GM21825 (cell line): ENCODE measurements at regions not wholly inside any gene's neighbourhood (a gene's known extent, or its start where the extent isn't known, plus 50 kb on each side); places are given as distances from the start of the nearest gene placed in this dataset.
A peak's percentile ranks its signal among the peaks of the same experiment; 100 is the strongest.

Source experiments
- ATAC-seq: cut with Tn5 transposase; IDR thresholded peaks from one replicate; pipeline ENCODE4 v1.9.1; 2021; ENCODE audit warnings: mild to moderate bottlenecking, moderate library complexity; ENCODE audit not compliant: unreplicated experiment

- ATAC-seq = no peak
Measured at GRCh38 chr1:217373761-217374701, 256.9 kb downstream of the GPATCH2 start.

GRCh38 chr1:217372049-217372970 is 258.6 kb downstream of the GPATCH2 start:
- ATAC-seq = no peak

DNA sequence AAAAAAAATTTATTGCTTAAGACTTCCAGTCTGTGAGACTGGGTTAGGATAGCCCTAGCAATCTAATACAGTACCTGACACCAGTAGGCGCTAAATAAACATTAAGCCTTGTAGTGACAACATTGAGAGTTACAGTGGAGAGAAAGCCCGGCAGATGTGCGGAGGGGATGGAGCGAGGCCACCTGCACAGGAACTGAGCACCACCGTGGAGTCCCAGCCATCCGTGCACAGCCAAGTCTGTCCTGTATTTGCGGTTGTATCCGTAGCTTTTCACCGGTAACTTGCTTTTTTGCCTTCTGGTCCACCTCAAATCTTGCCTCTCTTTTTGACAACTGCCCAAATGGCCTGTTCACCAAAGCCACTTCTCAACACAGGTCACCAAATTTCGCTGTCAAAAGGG is 260.1 kb downstream of the GPATCH2 start:
- no peak for ATAC-seq

DNA sequence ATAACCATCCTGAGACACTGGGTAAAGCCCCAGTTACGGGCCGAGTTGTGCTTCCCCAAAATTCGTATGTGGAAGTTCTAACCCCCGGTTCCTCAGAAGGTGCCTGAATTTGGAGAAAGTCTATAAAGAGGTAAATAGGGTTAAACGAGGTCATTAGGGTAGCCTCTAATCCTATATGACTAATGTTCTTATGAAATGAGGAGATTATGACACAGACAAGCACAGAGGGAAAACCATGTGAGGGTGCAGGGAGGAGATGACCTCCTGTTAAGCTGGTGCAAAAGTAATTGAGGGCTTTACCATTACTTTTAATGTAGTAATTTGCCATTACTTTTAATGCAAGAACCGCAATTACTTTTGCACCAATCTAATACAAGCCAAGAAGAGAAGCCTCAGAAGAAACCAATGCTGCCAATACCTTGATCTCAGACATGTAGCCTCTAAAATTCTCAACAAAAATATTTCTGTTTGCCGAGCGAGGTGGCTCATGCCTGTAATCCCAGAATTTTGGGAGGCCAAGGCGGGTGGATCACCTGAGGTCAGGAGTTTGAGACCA is 260.8 kb downstream of the GPATCH2 start:
- ATAC-seq = no peak

GRCh38 chr1:217369271-217369981 is 261.5 kb downstream of the GPATCH2 start:
- peak; percentile 95 for ATAC-seq

DNA sequence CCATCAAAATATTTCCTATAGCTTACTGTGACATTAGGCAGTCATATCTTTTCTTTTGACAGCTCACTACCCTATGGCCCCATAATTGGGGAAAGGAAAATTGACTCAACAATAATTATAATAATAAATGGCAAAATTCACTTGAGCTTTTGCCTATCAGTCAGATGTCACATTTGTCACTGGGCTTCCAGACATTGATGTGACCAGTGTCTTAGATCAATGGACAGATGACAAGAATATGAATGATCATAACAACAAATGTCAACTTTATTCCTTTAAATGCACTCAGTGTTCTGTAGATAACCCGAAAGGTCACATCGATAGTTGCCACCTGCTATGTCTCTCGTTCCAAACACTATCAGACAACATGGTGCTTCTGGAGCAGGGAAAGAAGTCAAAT is 266.7 kb downstream of the GPATCH2 start:
- no peak for ATAC-seq

- no peak for ATAC-seq
Measured at GRCh38 chr1:217363319-217363718, 267.6 kb downstream of the GPATCH2 start.

DNA sequence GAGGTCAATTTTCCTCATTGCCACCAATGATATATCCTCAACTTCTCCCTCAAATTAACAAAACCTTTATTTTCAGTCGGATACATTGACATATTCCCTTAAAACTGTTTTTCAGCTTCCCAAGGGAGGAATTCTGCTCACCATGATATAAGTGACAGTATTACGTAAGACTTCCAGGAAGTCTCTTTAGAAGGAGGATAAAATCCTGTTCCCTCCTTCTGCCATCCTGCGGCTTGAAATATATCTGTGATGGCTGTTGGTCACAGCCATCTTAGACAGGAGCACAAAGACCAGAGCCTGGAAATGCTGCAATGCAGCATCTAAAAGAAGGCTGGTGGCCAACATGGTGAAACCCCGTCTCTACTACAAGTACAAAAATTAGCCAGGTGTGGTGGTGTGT is 270.4 kb downstream of the GPATCH2 start:
- ATAC-seq = no peak

- ATAC-seq = no peak
Measured at GRCh38 chr1:217354895-217355294, 276.0 kb downstream of the GPATCH2 start.

DNA sequence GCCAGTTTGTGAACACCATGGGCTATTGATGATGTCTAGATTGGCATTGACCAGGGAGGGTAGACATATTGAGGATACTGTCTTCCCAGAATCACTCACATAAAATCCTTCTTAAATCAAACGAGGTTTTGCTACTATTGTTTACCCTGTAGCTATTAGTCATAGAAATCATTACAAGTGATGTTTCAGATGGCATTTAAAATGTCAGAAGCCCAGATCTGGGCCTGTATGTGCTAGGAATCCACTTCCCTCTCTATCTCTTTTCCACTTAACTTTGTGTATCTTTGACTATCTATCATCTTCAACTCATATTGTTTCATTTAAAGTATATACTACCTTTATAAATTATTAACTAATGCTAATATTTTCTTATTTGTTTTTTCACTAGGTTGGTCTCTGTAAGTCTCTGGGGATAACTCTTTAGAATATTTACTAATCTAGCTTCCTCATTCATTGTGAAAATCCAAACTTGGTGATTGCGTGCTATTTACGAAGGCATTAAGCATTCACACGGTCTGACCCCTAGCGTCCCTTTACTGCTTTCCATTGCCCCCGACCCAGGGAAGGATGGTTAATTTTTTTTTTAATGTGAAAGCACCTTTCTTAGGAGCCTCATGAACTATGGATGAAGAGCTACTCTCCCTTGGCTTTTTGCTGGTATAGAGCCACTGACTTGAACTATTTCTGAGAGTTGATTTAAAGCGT is 281.8 kb downstream of the GPATCH2 start:
- ATAC-seq = no peak

DNA sequence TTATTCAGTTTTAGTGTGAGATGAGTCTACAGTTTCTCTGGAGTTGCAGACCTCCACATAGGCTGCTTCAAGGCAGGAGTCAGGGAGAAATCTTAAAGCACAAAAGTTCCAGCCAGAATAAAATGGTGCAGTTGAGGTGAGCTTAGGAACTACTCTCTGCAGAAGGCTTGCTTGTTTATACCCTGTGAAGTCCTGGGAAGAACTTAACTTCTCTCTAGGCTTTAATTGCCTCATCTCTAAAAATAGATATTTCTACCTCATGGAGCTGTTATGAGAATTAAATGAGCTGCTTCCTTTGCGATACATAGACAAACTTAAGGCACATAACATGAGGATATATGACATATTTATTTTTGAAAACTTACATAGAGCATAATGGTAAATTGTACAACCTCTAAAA is 286.2 kb downstream of the GPATCH2 start:
- ATAC-seq = no peak

DNA sequence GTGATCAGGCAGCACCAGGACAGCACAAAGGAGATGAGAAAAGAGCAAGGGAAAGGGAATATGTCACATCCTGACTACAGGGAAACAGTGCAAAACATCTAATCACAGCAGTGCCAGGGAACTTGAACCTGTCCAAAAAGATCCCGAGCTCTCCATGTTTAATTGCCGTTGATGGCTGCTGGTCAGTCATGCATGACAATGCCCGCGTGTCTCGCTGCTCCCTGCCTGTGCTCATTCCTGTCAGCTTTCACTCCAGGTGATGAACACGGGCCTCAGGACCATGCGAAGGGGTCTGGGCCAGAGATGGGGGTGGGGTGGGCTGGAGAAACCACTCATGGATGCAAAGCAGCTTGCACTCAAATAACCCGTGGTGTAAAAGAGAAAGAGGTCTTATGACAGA is 287.0 kb downstream of the GPATCH2 start:
- ATAC-seq = no peak

GRCh38 chr1:217342105-217342504 is 288.8 kb downstream of the GPATCH2 start:
- ATAC-seq = no peak

GRCh38 chr1:217336724-217337123 is 294.2 kb downstream of the GPATCH2 start:
- no peak for ATAC-seq

- peak; percentile 78 for ATAC-seq
Measured at GRCh38 chr1:217333939-217334338, 297.0 kb downstream of the GPATCH2 start.

DNA sequence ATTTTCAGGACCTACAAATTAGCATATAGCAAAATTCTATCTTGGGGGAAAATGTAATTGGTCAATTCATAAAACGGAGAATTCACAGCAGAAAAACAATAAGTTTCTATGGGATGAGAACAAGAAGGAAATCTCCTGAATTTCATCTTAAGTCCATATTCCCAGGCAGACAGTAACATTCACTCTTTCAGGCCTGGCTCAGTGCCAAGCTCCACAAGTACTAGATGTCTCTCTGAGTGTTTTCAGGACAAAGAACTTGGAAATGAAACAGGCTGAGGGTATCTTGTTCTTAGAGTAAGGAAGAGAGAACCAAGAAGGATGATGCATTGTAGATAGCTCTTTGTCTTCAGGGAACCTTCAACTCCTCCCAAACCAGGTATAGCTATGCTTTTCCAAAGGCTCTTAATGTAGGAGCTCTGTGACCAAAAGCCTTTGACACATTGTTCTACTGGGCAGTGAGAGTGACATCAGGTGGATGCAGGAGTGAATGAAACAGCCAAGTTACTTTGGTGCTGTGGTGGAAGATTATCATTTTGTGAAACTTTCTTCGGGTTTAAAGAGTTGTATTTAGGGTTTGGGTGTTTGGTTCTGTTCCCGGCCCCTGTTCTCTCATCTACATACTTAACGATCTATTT is 298.3 kb downstream of the GPATCH2 start:
- ATAC-seq = no peak

- no peak for ATAC-seq
Measured at GRCh38 chr1:217331698-217332097, 299.2 kb downstream of the GPATCH2 start.

DNA sequence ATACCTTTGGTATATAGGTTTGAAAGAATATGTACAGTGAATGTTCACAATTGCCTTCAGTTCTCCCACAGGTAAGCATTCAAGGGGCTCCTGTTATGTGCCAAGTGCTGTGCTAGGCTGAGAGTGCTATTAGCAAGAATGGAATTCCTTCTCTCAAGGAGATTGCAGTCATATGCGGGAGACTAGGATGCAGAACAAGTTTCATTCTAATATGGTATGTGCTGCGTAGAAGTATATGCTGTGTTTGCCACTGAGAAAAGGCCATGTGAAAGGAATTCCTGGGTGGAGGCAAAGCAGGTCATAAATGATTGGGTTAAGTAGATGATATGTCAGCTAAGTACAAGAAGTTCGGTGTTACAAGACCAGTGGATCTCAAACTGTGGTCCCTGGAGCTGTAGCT is 303.0 kb downstream of the GPATCH2 start:
- ATAC-seq = no peak

GRCh38 chr1:217322834-217323233 is 308.1 kb downstream of the GPATCH2 start:
- peak; percentile 100 for ATAC-seq

GRCh38 chr1:217315346-217315745 is 315.5 kb downstream of the GPATCH2 start:
- ATAC-seq = no peak
